Skeletal muscle tissue (tissue), 3 donors: ENCODE measurements at regions not wholly inside any gene's neighbourhood (a gene's known extent, or its start where the extent isn't known, plus 50 kb on each side); places are given as distances from the start of the nearest gene placed in this dataset.
"Not testable (repeated sequence)": the region's sequence is repeated elsewhere in the genome, so short reads cannot be mapped to it uniquely, and the experiment has no call there.

Experiments
- H3K27ac ChIP-seq: one replicate; pipeline ENCODE4 v1.7.0; 2013; ENCODE audit warnings: mild to moderate bottlenecking, low read depth, low read length, inconsistent platforms
- H3K27me3 ChIP-seq, 3 donors: one replicate each; pipeline ENCODE4 v1.7.0; 2013; ENCODE audit warnings: low read length in 3 of 3; ENCODE audit not compliant: control insufficient read depth in 3 of 3, insufficient read depth in 3 of 3
- H3K36me3 ChIP-seq, 3 donors: one replicate each; pipeline ENCODE4 v1.7.0; 2013; ENCODE audit warnings: low read length in 3 of 3; ENCODE audit not compliant: control insufficient read depth in 3 of 3, insufficient read depth in 3 of 3
- H3K4me1 ChIP-seq, 3 donors: one replicate each; pipeline ENCODE4 v1.7.0; 2013; ENCODE audit warnings: low read length in 3 of 3, mild to moderate bottlenecking in 3 of 3; ENCODE audit not compliant: control insufficient read depth in 3 of 3, insufficient read depth in 3 of 3
- H3K4me3 ChIP-seq, 3 donors: one replicate each; pipeline ENCODE4 v1.7.0; 2013; ENCODE audit warnings: low read length in 3 of 3
- H3K9ac ChIP-seq, 3 donors: one replicate each; pipeline ENCODE4 v1.7.0; 2013; ENCODE audit warnings: low read length in 3 of 3, mild to moderate bottlenecking in 3 of 3, moderate library complexity in 2 of 3, low read depth in 1 of 3
- H3K9me3 ChIP-seq, 3 donors: one replicate each; pipeline ENCODE4 v1.7.0; 2013; ENCODE audit warnings: low read length in 3 of 3; ENCODE audit not compliant: control insufficient read depth in 3 of 3
- donor health status: Osteomylitis.

DNA sequence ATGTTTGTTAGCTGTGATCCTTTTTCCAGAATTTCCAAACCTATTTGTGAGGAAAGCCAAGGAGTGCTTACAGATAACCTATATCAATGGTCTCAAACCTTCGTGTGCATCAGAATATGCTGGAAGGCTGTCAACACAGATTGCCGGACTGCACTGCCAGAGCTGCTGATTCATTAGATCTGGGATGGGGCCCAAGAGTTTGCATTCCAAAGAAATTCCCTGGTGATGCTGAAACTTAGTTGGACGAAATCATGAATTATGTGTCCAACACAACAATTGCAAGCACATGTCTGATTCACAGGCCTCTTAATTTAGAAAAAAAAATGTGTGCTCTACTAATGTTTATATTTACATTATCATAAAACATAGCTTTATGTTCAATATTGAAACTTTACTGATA, 544.0 kb upstream of the AMOT start:
- Histone ChIP-seq H3K27me3 (no peaks in the 10 kb centered on the region), H3K9ac (no peak overlapping the region), H3K36me3 (no peaks in the 10 kb centered on the region), H3K9me3 (no peaks in the 10 kb centered on the region), H3K4me1 (no peaks in the 10 kb centered on the region), H3K4me3 (no peak overlapping the region), H3K27ac (no peak overlapping the region)

DNA sequence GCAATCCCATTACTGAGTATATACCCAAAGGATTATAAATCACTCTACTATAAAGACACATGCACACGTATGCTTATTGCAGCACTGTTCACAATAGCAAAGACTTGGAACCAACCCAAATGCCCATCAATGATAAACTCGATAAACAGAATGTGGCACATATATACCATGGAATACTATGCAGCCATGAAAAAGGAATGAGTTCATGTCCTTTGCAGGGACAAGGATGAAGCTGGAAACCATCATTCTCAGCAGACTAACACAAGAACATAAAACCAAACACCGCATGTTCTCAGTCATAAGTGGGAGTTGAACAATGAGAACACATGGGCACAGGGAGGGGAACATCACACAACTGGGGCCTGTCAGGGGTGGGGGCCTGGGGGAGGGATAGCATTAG, 532.8 kb upstream of the AMOT start:
- not testable (repeated sequence) for H3K4me3 ChIP-seq, H3K4me1 ChIP-seq, H3K27ac ChIP-seq, H3K27me3 ChIP-seq, H3K9me3 ChIP-seq, H3K9ac ChIP-seq, H3K36me3 ChIP-seq

GRCh38 chrX:113370006-113370405, 529.4 kb upstream of the AMOT start:
- H3K9me3 ChIP-seq: no peaks in the 10 kb centered on the region
- no peaks in the 10 kb centered on the region for H3K4me1 ChIP-seq
- H3K27ac ChIP-seq: no peak overlapping the region
- H3K4me3 ChIP-seq: no peak overlapping the region
- no peaks in the 10 kb centered on the region for H3K36me3 ChIP-seq
- no peak overlapping the region for H3K9ac ChIP-seq
- no peaks in the 10 kb centered on the region for H3K27me3 ChIP-seq

DNA sequence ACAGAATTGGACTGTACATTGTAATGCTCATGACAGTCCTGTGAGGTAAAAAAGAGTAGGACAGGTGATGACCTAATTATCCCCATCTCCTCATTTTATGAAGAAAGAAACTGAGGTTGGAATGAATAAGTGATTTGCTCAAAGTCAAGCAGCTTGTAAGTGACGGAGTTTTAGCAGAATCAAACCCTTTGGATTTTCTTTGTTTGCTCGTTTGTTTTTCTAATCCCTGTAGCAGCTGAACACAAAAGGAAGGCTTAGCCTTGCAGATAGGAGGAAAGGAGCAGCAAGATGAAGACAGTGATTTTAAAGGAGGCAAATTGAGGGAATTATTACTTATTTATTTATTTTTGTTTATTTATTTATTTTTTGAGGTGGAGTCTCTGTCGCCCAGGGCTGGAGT, 528.4 kb upstream of the AMOT start:
- H3K4me1 ChIP-seq: no peaks in the 10 kb centered on the region
- no peaks in the 10 kb centered on the region for H3K36me3 ChIP-seq
- no peaks in the 10 kb centered on the region for H3K27me3 ChIP-seq
- no peaks in the 10 kb centered on the region for H3K9me3 ChIP-seq
- no peak overlapping the region for H3K9ac ChIP-seq
- H3K4me3 ChIP-seq: no peak overlapping the region
- H3K27ac ChIP-seq: no peak overlapping the region

GRCh38 chrX:113353134-113353533, 512.5 kb upstream of the AMOT start:
- no peaks in the 10 kb centered on the region for H3K4me1 ChIP-seq
- H3K27ac ChIP-seq: no peak overlapping the region
- H3K36me3 ChIP-seq: no peaks in the 10 kb centered on the region
- no peak overlapping the region for H3K9ac ChIP-seq
- no peak overlapping the region for H3K4me3 ChIP-seq
- H3K9me3 ChIP-seq: no peaks in the 10 kb centered on the region
- H3K27me3 ChIP-seq: peaks cover 0 to 4% (median 0%) of the 10 kb centered on the region in 3 donors

DNA sequence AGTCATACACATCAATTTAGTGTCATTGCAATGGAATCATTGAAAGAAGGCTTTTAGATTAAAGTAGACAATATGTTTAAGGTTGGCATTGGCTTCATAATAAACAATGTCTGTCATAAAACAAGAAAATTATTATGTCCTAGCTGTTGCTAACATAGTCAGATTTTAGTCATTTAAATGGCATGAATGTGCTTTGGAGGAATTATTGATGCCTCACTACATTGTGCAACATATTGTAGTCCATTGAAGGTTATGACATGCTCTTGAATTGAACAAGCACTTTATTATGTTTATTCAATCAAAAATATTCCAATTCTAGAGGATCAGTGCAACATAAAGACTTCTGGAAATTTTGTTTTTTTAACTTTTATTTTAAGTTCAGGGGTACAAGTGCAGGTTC, 489.8 kb upstream of the AMOT start:
- Histone ChIP-seq H3K27ac (no peak overlapping the region), H3K4me3 (no peak overlapping the region), H3K36me3 (no peaks in the 10 kb centered on the region), H3K27me3 (no peaks in the 10 kb centered on the region), H3K9me3 (no peaks in the 10 kb centered on the region), H3K9ac (no peak overlapping the region), H3K4me1 (no peaks in the 10 kb centered on the region)

- Histone ChIP-seq H3K4me3 (no peak overlapping the region), H3K9ac (no peak overlapping the region), H3K4me1 (no peaks in the 10 kb centered on the region), H3K27me3 (no peaks in the 10 kb centered on the region), H3K27ac (no peak overlapping the region), H3K36me3 (no peaks in the 10 kb centered on the region), H3K9me3 (no peaks in the 10 kb centered on the region)
Measured at GRCh38 chrX:113315927-113316326, 475.3 kb upstream of the AMOT start.

- H3K9ac ChIP-seq: no peak overlapping the region
- no peaks in the 10 kb centered on the region for H3K9me3 ChIP-seq
- H3K4me1 ChIP-seq: no peaks in the 10 kb centered on the region
- H3K36me3 ChIP-seq: no peaks in the 10 kb centered on the region
- H3K4me3 ChIP-seq: no peak overlapping the region
- H3K27me3 ChIP-seq: no peaks in the 10 kb centered on the region
- no peak overlapping the region for H3K27ac ChIP-seq
Measured at GRCh38 chrX:113305496-113305895, 464.9 kb upstream of the AMOT start.

GRCh38 chrX:113300580-113300979, 459.9 kb upstream of the AMOT start:
- H3K27ac ChIP-seq: no peak overlapping the region
- H3K27me3 ChIP-seq: no peaks in the 10 kb centered on the region

DNA sequence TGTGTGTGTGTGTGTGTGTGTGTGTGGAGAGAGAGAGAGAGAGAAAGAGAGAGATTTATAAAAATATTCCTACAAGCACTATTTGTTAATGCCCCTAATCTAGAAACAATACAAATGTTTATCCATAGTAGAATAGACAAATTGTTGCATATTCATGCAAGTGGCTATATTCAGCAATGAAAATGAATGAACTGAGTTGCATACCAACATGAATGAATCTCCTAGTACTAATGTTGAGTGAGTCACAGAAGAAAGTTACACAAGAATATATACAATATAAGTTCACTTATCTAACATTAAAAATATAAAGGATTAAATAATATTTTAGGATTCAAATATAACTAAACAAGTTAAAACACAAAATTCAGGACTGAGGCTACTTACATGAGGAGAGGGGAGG, 456.8 kb upstream of the AMOT start:
- Histone ChIP-seq H3K27ac (no peak overlapping the region), H3K9me3 (no peaks in the 10 kb centered on the region), H3K27me3 (no peaks in the 10 kb centered on the region), H3K9ac (no peak overlapping the region), H3K4me3 (no peak overlapping the region), H3K4me1 (no peaks in the 10 kb centered on the region), H3K36me3 (no peaks in the 10 kb centered on the region)

More at GRCh38 chrX:113300580-113300979, 459.9 kb upstream of the AMOT start:
- H3K4me3 ChIP-seq: no peak overlapping the region
- no peaks in the 10 kb centered on the region for H3K9me3 ChIP-seq
- H3K9ac ChIP-seq: no peak overlapping the region
- H3K36me3 ChIP-seq: no peaks in the 10 kb centered on the region
- no peaks in the 10 kb centered on the region for H3K4me1 ChIP-seq

DNA sequence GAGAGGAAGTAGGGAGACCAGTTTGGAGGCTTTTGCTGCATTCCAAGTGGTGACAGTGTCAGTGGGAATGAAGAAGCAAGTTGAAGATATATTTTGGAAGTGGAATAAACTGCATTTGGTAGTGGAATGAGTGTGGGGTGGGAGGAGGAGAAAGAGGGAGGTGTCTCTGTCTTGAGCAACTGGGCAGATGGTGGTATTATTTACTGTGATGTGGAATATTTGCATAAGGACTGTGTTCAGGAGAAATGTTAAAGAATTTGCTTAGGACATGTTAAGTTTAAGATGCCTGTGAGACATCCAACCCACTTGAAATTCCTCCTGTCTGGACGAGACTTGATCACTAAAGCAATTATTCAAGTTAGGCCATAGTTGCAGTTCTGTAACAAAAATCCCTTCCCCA, 448.9 kb upstream of the AMOT start:
- Histone ChIP-seq H3K36me3 (no peaks in the 10 kb centered on the region), H3K9ac (no peak overlapping the region), H3K27ac (no peak overlapping the region), H3K27me3 (no peaks in the 10 kb centered on the region), H3K9me3 (no peaks in the 10 kb centered on the region), H3K4me1 (no peaks in the 10 kb centered on the region), H3K4me3 (no peak overlapping the region)
